CMK (cell line): ENCODE measurements at regions not wholly inside any gene's neighbourhood (a gene's known extent, or its start where the extent isn't known, plus 50 kb on each side); places are given as distances from the start of the nearest gene placed in this dataset.

Experiments used
- DNase-seq: peaks from one replicate; pipeline ENCODE4 v3.0.0-alpha.2; 2010; ENCODE audit warnings: low read depth

GRCh38 chr7:31171984-31172383, 119.9 kb downstream of the ADCYAP1R1 start:
- no peak for DNase-seq

GRCh38 chr7:31171216-31171785, 119.2 kb downstream of the ADCYAP1R1 start:
- no peak for DNase-seq
